Chondrocyte (in vitro differentiated cells): ENCODE measurements at regions not wholly inside any gene's neighbourhood (a gene's known extent, or its start where the extent isn't known, plus 50 kb on each side); places are given as distances from the start of the nearest gene placed in this dataset.

Experiments
- DNase-seq: peaks from one replicate; pipeline ENCODE4 v3.0.0; 2021; ENCODE audit warnings: mixed read lengths, low spot score
- H3K27ac Mint-ChIP-seq: one replicate; pipeline ENCODE4 v1.8.0; 2021; ENCODE audit warnings: mild to moderate bottlenecking, moderate library complexity, mixed read lengths; ENCODE audit not compliant: unreplicated experiment
- H3K27me3 Mint-ChIP-seq: 2 replicates; pipeline ENCODE4 v1.8.0; 2021; ENCODE audit warnings: low read depth, mixed read lengths
- H3K36me3 Mint-ChIP-seq: 2 replicates; pipeline ENCODE4 v1.8.0; 2021; ENCODE audit warnings: low read depth, mixed read lengths
- H3K4me1 Mint-ChIP-seq: 2 replicates; pipeline ENCODE4 v1.8.0; 2021; ENCODE audit warnings: low read depth, mild to moderate bottlenecking, mixed read lengths
- H3K4me3 Mint-ChIP-seq: one replicate; pipeline ENCODE4 v1.8.0; 2021; ENCODE audit warnings: mild to moderate bottlenecking, moderate library complexity, mixed read lengths; ENCODE audit not compliant: unreplicated experiment
- H3K9me3 Mint-ChIP-seq: 2 replicates; pipeline ENCODE4 v1.8.0; 2021; ENCODE audit warnings: low read depth, mixed read lengths
- CTCF ChIP-seq: fragments of 200-600 bp; sonication (generic); IDR thresholded peaks from 2 replicates; pipeline ENCODE4 v1.5.0; 2021; ENCODE audit warnings: antibody characterized with exemption, mild to moderate bottlenecking, moderate library complexity

GRCh38 chr18:22670914-22671313 is 253.2 kb upstream of the CTAGE1 start:
- Mint-ChIP-seq H3K4me1 (peaks cover 70% of the 10 kb centered on the region), H3K27me3 (no peaks in the 10 kb centered on the region), H3K4me3 (no peak overlapping the region), H3K9me3 (peaks cover 5% of the 10 kb centered on the region), H3K27ac (peak overlapping the region; percentile 56), H3K36me3 (peaks cover 2% of the 10 kb centered on the region)
- no peak for TF ChIP-seq CTCF
- DNase-seq, result no peak

DNA sequence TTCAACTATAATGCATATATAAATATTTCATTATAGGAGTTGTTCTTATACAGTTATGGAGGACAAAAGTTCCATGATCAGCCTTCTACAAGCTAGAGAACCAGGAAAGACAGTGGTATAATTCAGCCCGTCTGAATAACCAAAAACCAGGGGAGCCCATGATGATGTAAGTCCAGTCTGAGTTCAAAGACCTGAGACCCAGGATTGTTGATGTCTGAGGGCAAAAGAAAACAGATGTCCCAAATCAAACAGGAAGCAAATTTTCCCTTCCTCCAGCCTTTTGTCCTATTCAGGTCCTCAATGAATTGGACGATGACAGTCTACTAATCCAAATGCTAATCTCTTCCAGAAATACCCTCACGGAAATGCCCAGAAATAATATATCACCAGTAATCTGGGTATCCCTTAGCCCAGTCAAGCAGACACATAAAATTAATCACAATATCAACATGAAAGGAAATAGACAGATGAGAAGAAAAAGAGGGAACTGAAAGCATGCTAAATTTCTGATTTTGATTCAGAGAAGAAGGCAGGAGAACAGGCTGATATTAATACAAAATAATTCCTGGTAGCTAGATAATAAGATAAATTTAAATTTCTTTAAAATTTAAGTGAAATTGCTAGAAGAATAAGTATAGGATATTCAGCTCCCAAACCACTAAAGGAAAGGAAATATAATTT is 255.6 kb upstream of the CTAGE1 start:
- H3K4me1 Mint-ChIP-seq, result peaks cover 50% of the 10 kb centered on the region
- no peak for DNase-seq
- H3K9me3 Mint-ChIP-seq, result peaks cover 13% of the 10 kb centered on the region
- H3K27ac Mint-ChIP-seq, result peak overlapping the region; percentile 50
- TF ChIP-seq CTCF, result no peak
- peaks cover 2% of the 10 kb centered on the region for H3K36me3 Mint-ChIP-seq
- no peak overlapping the region for H3K4me3 Mint-ChIP-seq
- no peaks in the 10 kb centered on the region for H3K27me3 Mint-ChIP-seq

- Mint-ChIP-seq H3K9me3 (peaks cover 13% of the 10 kb centered on the region), H3K4me3 (no peak overlapping the region), H3K27me3 (no peaks in the 10 kb centered on the region), H3K4me1 (peaks cover 40% of the 10 kb centered on the region), H3K27ac (peak overlapping the region; percentile 90), H3K36me3 (peaks cover 2% of the 10 kb centered on the region)
- no peak for DNase-seq
- TF ChIP-seq CTCF, result no peak
These were observed 256.6 kb upstream of the CTAGE1 start for GRCh38 chr18:22674272-22674671.

- H3K27ac Mint-ChIP-seq, result peak overlapping the region; percentile 90
- no peak overlapping the region for H3K4me3 Mint-ChIP-seq
- TF ChIP-seq CTCF, result no peak
- peaks cover 13% of the 10 kb centered on the region for H3K9me3 Mint-ChIP-seq
- peaks cover 33% of the 10 kb centered on the region for H3K4me1 Mint-ChIP-seq
- no peak for DNase-seq
- H3K36me3 Mint-ChIP-seq, result peaks cover 2% of the 10 kb centered on the region
- no peaks in the 10 kb centered on the region for H3K27me3 Mint-ChIP-seq
These were observed 257.3 kb upstream of the CTAGE1 start for GRCh38 chr18:22675006-22675405.

- H3K27ac Mint-ChIP-seq, result no peak overlapping the region
- H3K4me1 Mint-ChIP-seq, result peaks cover 20% of the 10 kb centered on the region
- peaks cover 13% of the 10 kb centered on the region for H3K9me3 Mint-ChIP-seq
- no peak for TF ChIP-seq CTCF
- peaks cover 2% of the 10 kb centered on the region for H3K36me3 Mint-ChIP-seq
- H3K4me3 Mint-ChIP-seq, result no peak overlapping the region
- no peaks in the 10 kb centered on the region for H3K27me3 Mint-ChIP-seq
- DNase-seq, result no peak
These were observed 256.7 kb upstream of the RBBP8 start for GRCh38 chr18:22676423-22676822.
